Loucy (cell line): ENCODE measurements at regions not wholly inside any gene's neighbourhood (a gene's known extent, or its start where the extent isn't known, plus 50 kb on each side); places are given as distances from the start of the nearest gene placed in this dataset.

Experiments
- H2AFZ ChIP-seq: fragments of 200-600 bp; sonication (generic); 2 replicates; pipeline ENCODE4 v1.6.0; 2016; ENCODE audit warnings: antibody characterized with exemption, mild to moderate bottlenecking, low read length, moderate library complexity
- H3F3A ChIP-seq: fragments of 200-600 bp; 2 replicates; pipeline ENCODE4 v1.6.0; 2016; ENCODE audit warnings: antibody characterized with exemption, low read depth, mild to moderate bottlenecking
- H3K27me3 ChIP-seq: fragments of 200-600 bp; sonication (generic); 2 replicates; pipeline ENCODE4 v1.6.1; 2014; ENCODE audit warnings: low read length, mild to moderate bottlenecking; ENCODE audit not compliant: insufficient read depth, poor library complexity, severe bottlenecking
- H3K36me3 ChIP-seq: fragments of 200-600 bp; sonication (generic); 2 replicates; pipeline ENCODE4 v1.6.1; 2016; ENCODE audit warnings: low read length; ENCODE audit not compliant: insufficient read depth
- H3K4me1 ChIP-seq: fragments of 200-600 bp; sonication (generic); 2 replicates; pipeline ENCODE4 v1.5.1; 2014; ENCODE audit warnings: low read length, mild to moderate bottlenecking; ENCODE audit not compliant: insufficient read depth, poor library complexity, severe bottlenecking
- H3K4me2 ChIP-seq: fragments of 200-600 bp; sonication (generic); 2 replicates; pipeline ENCODE4 v1.6.0; 2014; ENCODE audit warnings: antibody characterized with exemption, low read length, low read depth, mild to moderate bottlenecking; ENCODE audit not compliant: poor library complexity, severe bottlenecking
- H3K4me3 ChIP-seq: fragments of 200-600 bp; sonication (generic); 2 replicates; pipeline ENCODE4 v1.5.1; 2014; ENCODE audit warnings: low read length, mild to moderate bottlenecking, mixed read lengths; ENCODE audit not compliant: poor library complexity, severe bottlenecking
- H3K79me2 ChIP-seq: fragments of 200-600 bp; sonication (generic); 2 replicates; pipeline ENCODE4 v1.6.1; 2014; ENCODE audit warnings: low read length; ENCODE audit not compliant: insufficient read depth
- H3K9ac ChIP-seq: fragments of 200-600 bp; sonication (generic); 2 replicates; pipeline ENCODE4 v1.6.0; 2014; ENCODE audit warnings: mild to moderate bottlenecking, low read depth, low read length, moderate library complexity; ENCODE audit not compliant: poor library complexity, severe bottlenecking
- H3K9me2 ChIP-seq: fragments of 200-600 bp; sonication (generic); replicated peaks from 2 replicates; pipeline ENCODE4 v1.6.1; 2016; ENCODE audit warnings: low read depth, low read length, mixed read lengths
- H3K9me3 ChIP-seq: fragments of 200-600 bp; sonication (generic); 2 replicates; pipeline ENCODE4 v1.6.1; 2014; ENCODE audit warnings: mild to moderate bottlenecking, antibody characterized with exemption, low read length, low read depth; ENCODE audit not compliant: insufficient read depth
- H4K20me1 ChIP-seq: fragments of 200-600 bp; sonication (generic); 2 replicates; pipeline ENCODE4 v1.6.0; 2014; ENCODE audit warnings: antibody characterized with exemption, low read length, mild to moderate bottlenecking; ENCODE audit not compliant: insufficient read depth, poor library complexity, severe bottlenecking
- CTCF ChIP-seq: fragments of 200-600 bp; sonication (generic); conservative IDR thresholded peaks from 2 replicates; pipeline ENCODE4 v1.5.1; 2014; ENCODE audit warnings: mild to moderate bottlenecking, antibody characterized with exemption, low read length
- EZH2phosphoT487 ChIP-seq: fragments of 200-600 bp; IDR thresholded peaks from 2 replicates; pipeline ENCODE4 v1.6.1; 2018; ENCODE audit warnings: antibody characterized with exemption, mild to moderate bottlenecking, moderate library complexity, borderline replicate concordance

GRCh38 chr6:78192057-78192456 is 539.2 kb downstream of the MEI4 start:
- no peak for TF ChIP-seq EZH2phosphoT487
- TF ChIP-seq CTCF = no peak
- H3K79me2 ChIP-seq = no peaks in the 10 kb centered on the region
- H3K9ac ChIP-seq = no peak overlapping the region
- no peak overlapping the region for H3K4me2 ChIP-seq
- no peaks in the 10 kb centered on the region for H3K9me3 ChIP-seq
- H3K27me3 ChIP-seq = no peaks in the 10 kb centered on the region
- H3K4me1 ChIP-seq = no peaks in the 10 kb centered on the region
- no peaks in the 10 kb centered on the region for H4K20me1 ChIP-seq
- no peak overlapping the region for H3K4me3 ChIP-seq
- H3F3A ChIP-seq = no peaks in the 10 kb centered on the region
- no peaks in the 10 kb centered on the region for H3K36me3 ChIP-seq
- H3K9me2 ChIP-seq = no peaks in the 10 kb centered on the region
- H2AFZ ChIP-seq = no peak overlapping the region

DNA sequence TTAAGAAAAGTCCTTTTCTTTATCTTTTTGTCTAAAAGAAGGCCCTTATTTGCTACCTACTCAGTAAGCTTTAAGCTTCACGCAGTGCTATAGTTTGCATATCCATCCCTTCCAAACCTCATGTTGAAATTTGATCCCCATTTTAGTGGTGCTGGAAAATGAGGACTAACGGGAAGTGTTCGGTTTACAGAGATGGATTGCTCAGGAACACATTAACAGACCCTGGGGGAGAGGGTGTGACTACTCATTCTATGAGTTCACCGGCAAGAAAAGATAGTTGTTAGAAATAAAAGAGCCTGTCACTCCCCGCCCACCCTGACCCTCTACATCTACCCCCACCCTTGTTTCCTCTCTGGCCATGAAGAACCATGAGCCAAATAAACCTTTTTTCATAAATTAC is 546.2 kb downstream of the MEI4 start:
- H4K20me1 ChIP-seq = no peaks in the 10 kb centered on the region
- no peak for TF ChIP-seq EZH2phosphoT487
- no peak for TF ChIP-seq CTCF
- H2AFZ ChIP-seq = no peak overlapping the region
- H3K4me1 ChIP-seq = no peaks in the 10 kb centered on the region
- no peaks in the 10 kb centered on the region for H3K9me2 ChIP-seq
- no peak overlapping the region for H3K9ac ChIP-seq
- no peaks in the 10 kb centered on the region for H3K27me3 ChIP-seq
- no peaks in the 10 kb centered on the region for H3K9me3 ChIP-seq
- H3K36me3 ChIP-seq = no peaks in the 10 kb centered on the region
- no peak overlapping the region for H3K4me2 ChIP-seq
- no peaks in the 10 kb centered on the region for H3K79me2 ChIP-seq
- no peaks in the 10 kb centered on the region for H3F3A ChIP-seq
- H3K4me3 ChIP-seq = no peak overlapping the region

DNA sequence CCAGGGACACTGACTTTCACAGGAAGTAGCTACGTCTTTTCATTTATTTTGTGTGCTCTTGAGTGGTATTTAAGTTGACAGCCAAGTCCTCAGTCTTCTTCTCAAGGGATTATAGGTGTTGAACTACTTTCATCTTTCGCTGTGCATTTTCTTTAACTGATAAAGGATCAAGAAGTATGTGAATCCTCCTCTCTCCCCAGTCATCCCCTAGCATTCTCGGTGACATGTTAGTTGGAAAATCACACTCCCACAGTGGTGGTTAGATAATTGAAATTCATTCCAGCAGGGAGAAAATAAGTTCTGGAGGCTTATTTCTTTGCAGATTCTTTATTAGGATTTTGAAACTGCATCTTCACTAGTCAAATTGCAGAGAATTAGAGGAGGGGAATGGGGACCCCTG is 569.4 kb downstream of the MEI4 start:
- no peak overlapping the region for H2AFZ ChIP-seq
- H3K27me3 ChIP-seq = no peaks in the 10 kb centered on the region
- H3K36me3 ChIP-seq = no peaks in the 10 kb centered on the region
- H3K4me3 ChIP-seq = no peak overlapping the region
- no peaks in the 10 kb centered on the region for H3K4me1 ChIP-seq
- no peaks in the 10 kb centered on the region for H3K9me2 ChIP-seq
- no peaks in the 10 kb centered on the region for H3K79me2 ChIP-seq
- TF ChIP-seq CTCF (no peak), EZH2phosphoT487 (no peak)
- no peaks in the 10 kb centered on the region for H3K9me3 ChIP-seq
- H3K4me2 ChIP-seq = no peak overlapping the region
- H3K9ac ChIP-seq = no peak overlapping the region
- H4K20me1 ChIP-seq = no peaks in the 10 kb centered on the region
- no peaks in the 10 kb centered on the region for H3F3A ChIP-seq
